Endothelial cell of umbilical vein (primary cell): ENCODE measurements at regions not wholly inside any gene's neighbourhood (a gene's known extent, or its start where the extent isn't known, plus 50 kb on each side); places are given as distances from the start of the nearest gene placed in this dataset.

ENCODE experiments used
- BruUV-seq: library from RNA; stranded (reverse); fragments of 400-500 nt; replicated peaks from 2 replicates; lab custom pipeline; 2021; lab: Mats Ljungman, UMichigan
- CTCF ChIA-PET: fragments of 300-600, 350-600 bp; sonication (Branson Sonifier 250); formaldehyde crosslinking; loops from one replicate; lab custom pipeline; 2021; ENCODE audit warnings: antibody characterized with exemption, inconsistent platforms; lab: Charles Lee
- POLR2A ChIA-PET: fragments of 300-600, 350-600 bp; sonication (Branson Sonifier 250); formaldehyde crosslinking; loops from one replicate; lab custom pipeline; 2021; ENCODE audit warnings: antibody characterized with exemption, inconsistent platforms; lab: Charles Lee
- DNase-seq: peaks from one replicate; pipeline ENCODE4 v3.0.0-alpha.2; 2011; ENCODE audit warnings: low read depth, low spot score
- FAIRE-seq: peaks from 2 replicates; lab custom pipeline; 2011; peaks lifted over from hg19 to GRCh38; lab: Jason Lieb, UNC
- H2AFZ ChIP-seq: 2 replicates; pipeline ENCODE4 v1.6.0; 2012; ENCODE audit warnings: low read depth, low read length, control low read depth, inconsistent platforms
- H3K27ac ChIP-seq: 2 replicates; pipeline ENCODE4 v1.5.1; 2011; ENCODE audit warnings: low read depth, mild to moderate bottlenecking, control low read depth, low read length, moderate library complexity; ENCODE audit not compliant: insufficient read depth
- H3K27me3 ChIP-seq, 2 experiments: 2 replicates each; pipeline versions ENCODE4 v1.6.0 to v1.6.1; 2011; ENCODE audit warnings: low read length in 2 of 2, mixed read lengths in 1 of 2; ENCODE audit not compliant: control insufficient read depth in 2 of 2, insufficient read depth in 2 of 2
- H3K36me3 ChIP-seq, 2 experiments: 2 replicates in 1 of 2; 3 replicates in 1 of 2; pipeline ENCODE4 v1.5.1; 2011; ENCODE audit warnings: low read length in 2 of 2, mild to moderate bottlenecking in 1 of 2, moderate library complexity in 1 of 2; ENCODE audit not compliant: control insufficient read depth in 2 of 2, insufficient read depth in 2 of 2; ENCODE audit errors: extremely low read depth in 1 of 2
- H3K4me1 ChIP-seq: 3 replicates; pipeline ENCODE4 v1.5.1; 2011; ENCODE audit warnings: mild to moderate bottlenecking, low read length; ENCODE audit not compliant: control insufficient read depth, insufficient read depth; ENCODE audit errors: extremely low read depth
- H3K4me2 ChIP-seq: 2 replicates; pipeline ENCODE4 v1.6.1; 2011; ENCODE audit warnings: low read length, control low read depth, mixed read lengths; ENCODE audit not compliant: insufficient read depth
- H3K4me3 ChIP-seq, 3 experiments: fragments of 200-600 bp in 1 of 3; sonication (generic), shearing (Covaris generic) in 1 of 3; replicated peaks in 1 of 3; 2 replicates each; pipeline ENCODE4 v1.5.1; 2011 to 2016; ENCODE audit warnings: control low read depth in 3 of 3, low read length in 3 of 3, mild to moderate bottlenecking in 2 of 3, inconsistent platforms in 1 of 3, low read depth in 1 of 3, moderate library complexity in 1 of 3; ENCODE audit not compliant: insufficient read depth in 1 of 3
- H3K79me2 ChIP-seq: 2 replicates; pipeline ENCODE4 v1.6.0; 2012; ENCODE audit warnings: low read length, inconsistent platforms; ENCODE audit not compliant: control insufficient read depth, insufficient read depth
- H3K9ac ChIP-seq: replicated peaks from 2 replicates; pipeline ENCODE3; 2011; ENCODE audit warnings: low read length, control low read depth; ENCODE audit not compliant: insufficient read depth; ENCODE audit errors: extremely low read depth
- H3K9me1 ChIP-seq: replicated peaks from 3 replicates; pipeline ENCODE4 v1.6.0; 2011; ENCODE audit warnings: mild to moderate bottlenecking, low read length; ENCODE audit not compliant: control insufficient read depth, insufficient read depth; ENCODE audit errors: extremely low read depth
- H3K9me3 ChIP-seq: replicated peaks from 2 replicates; pipeline ENCODE4 v1.5.1; 2012; ENCODE audit warnings: low read length, inconsistent platforms; ENCODE audit not compliant: control insufficient read depth, insufficient read depth
- H4K20me1 ChIP-seq: replicated peaks from 2 replicates; pipeline ENCODE3; 2011; ENCODE audit warnings: mild to moderate bottlenecking, low read length; ENCODE audit not compliant: control insufficient read depth, insufficient read depth; ENCODE audit errors: extremely low read depth
- CTCF ChIP-seq, 2 donors: IDR thresholded peaks; 1 replicate in 1 of 2; 2 replicates in 1 of 2; pipeline ENCODE4 v1.5.1; 2011; ENCODE audit warnings: low read length in 2 of 2, mild to moderate bottlenecking in 2 of 2, moderate library complexity in 2 of 2, control low read depth in 1 of 2, inconsistent platforms in 1 of 2, low read depth in 1 of 2; ENCODE audit not compliant: insufficient read depth in 1 of 2; ENCODE audit errors: extremely low read depth in 1 of 2
- FOS ChIP-seq: IDR thresholded peaks from 2 replicates; pipeline ENCODE4 v1.6.1; 2011; ENCODE audit warnings: mild to moderate bottlenecking, low read length, moderate library complexity, borderline replicate concordance; ENCODE audit not compliant: insufficient read depth
- JUN ChIP-seq: IDR thresholded peaks from 2 replicates; pipeline ENCODE4 v1.6.1; 2011; ENCODE audit warnings: borderline replicate concordance, low read depth; ENCODE audit not compliant: insufficient read length, insufficient read depth
- POLR2AphosphoS5 ChIP-seq: IDR thresholded peaks from 2 replicates; pipeline ENCODE4 v1.6.1; 2012; ENCODE audit warnings: low read depth, mild to moderate bottlenecking, control low read depth, low read length, moderate library complexity; ENCODE audit not compliant: insufficient read depth
- dilution Hi-C: fragments of 300-500 bp; cut with MboI; formaldehyde crosslinking; loops from one replicate; pipeline ENCODE4 v1.15.0; 2019; ENCODE audit warnings: low sequenced_read_pairs; ENCODE audit not compliant: extremely low pct_ligation_motif_present
- intact Hi-C: fragments of 100-400 bp; cut with micrococcal nuclease; formaldehyde crosslinking; loops from one replicate; pipeline ENCODE4 v1.10.0; 2022

GRCh38 chr7:68730964-68731363 is 867.3 kb upstream of the AUTS2 start:
- peaks cover 5% of the 10 kb centered on the region for H3K9me3 ChIP-seq
- H3K9ac ChIP-seq, result no peak overlapping the region
- H3K27me3 ChIP-seq, result no peaks in the 10 kb centered on the region
- no peaks in the 10 kb centered on the region for H3K9me1 ChIP-seq
- no peak overlapping the region for H3K27ac ChIP-seq
- no TSS peak for BruUV-seq
- no peaks in the 10 kb centered on the region for H4K20me1 ChIP-seq
- intact Hi-C loops (no loop called here), dilution Hi-C loops (no loop called here)
- no peaks in the 10 kb centered on the region for H3K79me2 ChIP-seq
- DNase-seq (no peak), FAIRE-seq (no peak)
- no peak for TF ChIP-seq POLR2AphosphoS5
- TF ChIP-seq JUN, result no peak
- no peak for TF ChIP-seq FOS
- no peak for TF ChIP-seq CTCF (IDR thresholded peaks at IDR 0.05; ENCODE audit: extremely low read depth in 1 of 2, insufficient read depth in 1 of 2, low read depth in 1 of 2, low read length in 2 of 2)
- H3K4me1 ChIP-seq, result no peaks in the 10 kb centered on the region
- no peaks in the 10 kb centered on the region for H3K36me3 ChIP-seq
- ChIA-PET CTCF (no interaction called here), POLR2A (no interaction called here)
- H3K4me3 ChIP-seq, result no peak overlapping the region
- no peak overlapping the region for H2AFZ ChIP-seq
- no peak overlapping the region for H3K4me2 ChIP-seq
